Activated naive CD4-positive, alpha-beta T cell treated with anti-CD3 and anti-CD28 coated beads, Interleukin-2, amount 50 U/mL, for 24 hours (primary cell): ENCODE measurements at regions not wholly inside any gene's neighbourhood (a gene's known extent, or its start where the extent isn't known, plus 50 kb on each side); places are given as distances from the start of the nearest gene placed in this dataset.
A peak's percentile ranks its signal among the peaks of the same experiment; 100 is the strongest.
"Not testable (repeated sequence)": the region's sequence is repeated elsewhere in the genome, so short reads cannot be mapped to it uniquely, and the experiment has no call there.

Experiments
- H3K27ac Mint-ChIP-seq: one replicate; pipeline ENCODE4 v1.8.0; 2021; ENCODE audit warnings: mild to moderate bottlenecking, mixed read lengths
- H3K27me3 Mint-ChIP-seq: one replicate; pipeline ENCODE4 v1.8.0; 2021; ENCODE audit warnings: mixed read lengths
- H3K36me3 Mint-ChIP-seq: one replicate; pipeline ENCODE4 v1.8.0; 2021; ENCODE audit warnings: mixed read lengths
- H3K4me1 Mint-ChIP-seq: one replicate; pipeline ENCODE4 v1.8.0; 2021; ENCODE audit warnings: mixed read lengths
- H3K4me3 Mint-ChIP-seq: one replicate; pipeline ENCODE4 v1.8.0; 2021; ENCODE audit warnings: mild to moderate bottlenecking, mixed read lengths
- H3K9me3 Mint-ChIP-seq: one replicate; pipeline ENCODE4 v1.8.0; 2021; ENCODE audit warnings: mixed read lengths

GRCh38 chr12:46517579-46517962, 145.0 kb upstream of the SLC38A2 start:
- H3K36me3 Mint-ChIP-seq, result peaks cover 2% of the 10 kb centered on the region
- peak overlapping the region; percentile 77 for H3K4me3 Mint-ChIP-seq
- peak overlapping the region; percentile 96 for H3K27ac Mint-ChIP-seq
- H3K27me3 Mint-ChIP-seq, result no peaks in the 10 kb centered on the region
- no peaks in the 10 kb centered on the region for H3K9me3 Mint-ChIP-seq
- peaks cover 73% of the 10 kb centered on the region for H3K4me1 Mint-ChIP-seq

- Mint-ChIP-seq H3K4me3 (peak overlapping the region; percentile 77), H3K36me3 (peaks cover 2% of the 10 kb centered on the region), H3K4me1 (peaks cover 72% of the 10 kb centered on the region), H3K27ac (peak overlapping the region; percentile 96), H3K27me3 (no peaks in the 10 kb centered on the region), H3K9me3 (no peaks in the 10 kb centered on the region)
Observed at GRCh38 chr12:46516933-46517578, 144.5 kb upstream of the SLC38A2 start.

- Mint-ChIP-seq H3K4me3 (no peak overlapping the region), H3K27ac (no peak overlapping the region), H3K9me3 (no peaks in the 10 kb centered on the region), H3K4me1 (peaks cover 69% of the 10 kb centered on the region), H3K27me3 (no peaks in the 10 kb centered on the region), H3K36me3 (peaks cover 2% of the 10 kb centered on the region)
Observed at GRCh38 chr12:46516238-46516932, 143.8 kb upstream of the SLC38A2 start.

GRCh38 chr12:46515829-46516228, 143.3 kb upstream of the SLC38A2 start:
- Mint-ChIP-seq H3K36me3 (peaks cover 4% of the 10 kb centered on the region), H3K4me3 (no peak overlapping the region), H3K9me3 (no peaks in the 10 kb centered on the region), H3K27me3 (no peaks in the 10 kb centered on the region), H3K4me1 (peaks cover 64% of the 10 kb centered on the region), H3K27ac (no peak overlapping the region)

GRCh38 chr12:46514886-46515285, 142.3 kb upstream of the SLC38A2 start:
- Mint-ChIP-seq H3K36me3 (peaks cover 8% of the 10 kb centered on the region), H3K9me3 (no peaks in the 10 kb centered on the region), H3K27ac (peak overlapping the region; percentile 13), H3K27me3 (no peaks in the 10 kb centered on the region), H3K4me3 (no peak overlapping the region), H3K4me1 (peaks cover 60% of the 10 kb centered on the region)

- H3K27ac Mint-ChIP-seq, H3K27me3 Mint-ChIP-seq, H3K4me3 Mint-ChIP-seq: not testable (repeated sequence)
- peaks cover 40% of the 10 kb centered on the region for H3K4me1 Mint-ChIP-seq
- peaks cover 15% of the 10 kb centered on the region for H3K36me3 Mint-ChIP-seq
- peaks cover 16% of the 10 kb centered on the region for H3K9me3 Mint-ChIP-seq
Observed at GRCh38 chr12:46510257-46510656, 137.7 kb upstream of the SLC38A2 start.

GRCh38 chr12:46509135-46509534, 136.6 kb upstream of the SLC38A2 start:
- H3K36me3 Mint-ChIP-seq, result peaks cover 13% of the 10 kb centered on the region
- no peak overlapping the region for H3K27ac Mint-ChIP-seq
- H3K4me3 Mint-ChIP-seq, result no peak overlapping the region
- peaks cover 29% of the 10 kb centered on the region for H3K4me1 Mint-ChIP-seq
- H3K27me3 Mint-ChIP-seq, result no peaks in the 10 kb centered on the region
- H3K9me3 Mint-ChIP-seq, result peaks cover 19% of the 10 kb centered on the region

- Mint-ChIP-seq H3K27me3 (no peaks in the 10 kb centered on the region), H3K36me3 (peaks cover 13% of the 10 kb centered on the region), H3K27ac (no peak overlapping the region), H3K4me3 (no peak overlapping the region), H3K9me3 (peaks cover 20% of the 10 kb centered on the region), H3K4me1 (peaks cover 24% of the 10 kb centered on the region)
Observed at GRCh38 chr12:46508651-46509050, 136.1 kb upstream of the SLC38A2 start.

GRCh38 chr12:46507766-46508165, 135.2 kb upstream of the SLC38A2 start:
- Mint-ChIP-seq H3K36me3 (peaks cover 13% of the 10 kb centered on the region), H3K4me1 (peaks cover 15% of the 10 kb centered on the region), H3K27me3 (no peaks in the 10 kb centered on the region), H3K27ac (no peak overlapping the region), H3K9me3 (peaks cover 28% of the 10 kb centered on the region), H3K4me3 (no peak overlapping the region)

- peaks cover 31% of the 10 kb centered on the region for H3K9me3 Mint-ChIP-seq
- peaks cover 13% of the 10 kb centered on the region for H3K36me3 Mint-ChIP-seq
- H3K27me3 Mint-ChIP-seq, result no peaks in the 10 kb centered on the region
- peaks cover 9% of the 10 kb centered on the region for H3K4me1 Mint-ChIP-seq
- no peak overlapping the region for H3K4me3 Mint-ChIP-seq
- no peak overlapping the region for H3K27ac Mint-ChIP-seq
Observed at GRCh38 chr12:46506961-46507360, 134.4 kb upstream of the SLC38A2 start.

GRCh38 chr12:46506198-46506597, 133.6 kb upstream of the SLC38A2 start:
- no peaks in the 10 kb centered on the region for H3K27me3 Mint-ChIP-seq
- peaks cover 5% of the 10 kb centered on the region for H3K4me1 Mint-ChIP-seq
- no peak overlapping the region for H3K4me3 Mint-ChIP-seq
- peaks cover 13% of the 10 kb centered on the region for H3K36me3 Mint-ChIP-seq
- no peak overlapping the region for H3K27ac Mint-ChIP-seq
- H3K9me3 Mint-ChIP-seq, result peaks cover 31% of the 10 kb centered on the region

- Mint-ChIP-seq H3K36me3 (peaks cover 7% of the 10 kb centered on the region), H3K4me3 (no peak overlapping the region), H3K9me3 (peaks cover 37% of the 10 kb centered on the region), H3K27ac (no peak overlapping the region), H3K27me3 (no peaks in the 10 kb centered on the region), H3K4me1 (peaks cover 5% of the 10 kb centered on the region)
Observed at GRCh38 chr12:46504494-46504893, 131.9 kb upstream of the SLC38A2 start.

GRCh38 chr12:46503637-46504175, 131.1 kb upstream of the SLC38A2 start:
- Mint-ChIP-seq H3K4me1 (peaks cover 5% of the 10 kb centered on the region), H3K36me3 (peaks cover 7% of the 10 kb centered on the region), H3K27me3 (no peaks in the 10 kb centered on the region), H3K27ac (no peak overlapping the region), H3K4me3 (no peak overlapping the region), H3K9me3 (peaks cover 37% of the 10 kb centered on the region)

- Mint-ChIP-seq H3K4me1 (no peaks in the 10 kb centered on the region), H3K4me3 (no peak overlapping the region), H3K27me3 (no peaks in the 10 kb centered on the region), H3K27ac (peak overlapping the region; percentile 41), H3K36me3 (no peaks in the 10 kb centered on the region), H3K9me3 (peaks cover 25% of the 10 kb centered on the region)
Observed at GRCh38 chr12:46500673-46501072, 128.1 kb upstream of the SLC38A2 start.

- H3K4me3 Mint-ChIP-seq, result no peak overlapping the region
- no peak overlapping the region for H3K27ac Mint-ChIP-seq
- H3K36me3 Mint-ChIP-seq, result no peaks in the 10 kb centered on the region
- peaks cover 18% of the 10 kb centered on the region for H3K9me3 Mint-ChIP-seq
- H3K4me1 Mint-ChIP-seq, result no peaks in the 10 kb centered on the region
- no peaks in the 10 kb centered on the region for H3K27me3 Mint-ChIP-seq
Observed at GRCh38 chr12:46499901-46500300, 127.3 kb upstream of the SLC38A2 start.

- no peaks in the 10 kb centered on the region for H3K27me3 Mint-ChIP-seq
- no peaks in the 10 kb centered on the region for H3K36me3 Mint-ChIP-seq
- no peaks in the 10 kb centered on the region for H3K4me1 Mint-ChIP-seq
- no peak overlapping the region for H3K27ac Mint-ChIP-seq
- no peak overlapping the region for H3K4me3 Mint-ChIP-seq
- peaks cover 18% of the 10 kb centered on the region for H3K9me3 Mint-ChIP-seq
Observed at GRCh38 chr12:46499226-46499625, 126.7 kb upstream of the SLC38A2 start.
